SK-N-SH (cell line): ENCODE measurements at regions not wholly inside any gene's neighbourhood (a gene's known extent, or its start where the extent isn't known, plus 50 kb on each side); places are given as distances from the start of the nearest gene placed in this dataset.

Experiments used
- CTCF ChIP-seq: fragments of 200-600 bp; sonication (generic); IDR thresholded peaks from 2 replicates; pipeline ENCODE4 v1.6.1; 2017; ENCODE audit warnings: antibody characterized with exemption, mild to moderate bottlenecking, moderate library complexity
- ELF1 ChIP-seq: IDR thresholded peaks from 2 replicates; pipeline ENCODE4 v1.4.0; 2012
- EZH2phosphoT487 ChIP-seq: fragments of 200-600 bp; sonication (generic); IDR thresholded peaks from 2 replicates; pipeline ENCODE4 v1.6.1; 2017; ENCODE audit warnings: low read depth, mixed run types, mild to moderate bottlenecking, antibody characterized with exemption, moderate library complexity, borderline replicate concordance
- FOXJ3 ChIP-seq: sonication (generic); formaldehyde crosslinking; IDR thresholded peaks from 2 replicates; pipeline ENCODE4 v1.5.1; 2020; ENCODE audit warnings: mild to moderate bottlenecking, missing genetic modification reagents
- GATA2 ChIP-seq: sonication (generic); formaldehyde crosslinking; IDR thresholded peaks from 2 replicates; pipeline ENCODE4 v1.5.0; 2020; ENCODE audit warnings: mild to moderate bottlenecking, missing genetic modification reagents
- NRF1 ChIP-seq: IDR thresholded peaks from 2 replicates; pipeline ENCODE4 v1.6.1; 2012; ENCODE audit warnings: low read depth, mild to moderate bottlenecking, low read length
- PBX3 ChIP-seq: IDR thresholded peaks from 2 replicates; pipeline ENCODE4; 2012
- POLR2AphosphoS5 ChIP-seq: IDR thresholded peaks from 2 replicates; pipeline ENCODE4 v1.6.1; 2012; ENCODE audit warnings: low read depth, low read length
- RAD21 ChIP-seq: IDR thresholded peaks from 2 replicates; pipeline ENCODE4 v1.6.1; 2012; ENCODE audit warnings: mild to moderate bottlenecking, low read length
- REST ChIP-seq: IDR thresholded peaks from 2 replicates; pipeline ENCODE4 v1.6.1; 2012; ENCODE audit warnings: mild to moderate bottlenecking, low read depth, low read length, moderate library complexity
- TF ChIP-seq, protein P1 (sequence below): fragments of 150-350 bp; IDR thresholded peaks from 2 replicates; pipeline ENCODE4 v1.6.1; 2017; ENCODE audit warnings: antibody characterized with exemption, low read length, low read depth, borderline replicate concordance
- TF ChIP-seq, protein P2 (sequence below): IDR thresholded peaks from 2 replicates; pipeline ENCODE4 v1.4.0; 2012; ENCODE audit warnings: low read depth, borderline replicate concordance

DNA sequence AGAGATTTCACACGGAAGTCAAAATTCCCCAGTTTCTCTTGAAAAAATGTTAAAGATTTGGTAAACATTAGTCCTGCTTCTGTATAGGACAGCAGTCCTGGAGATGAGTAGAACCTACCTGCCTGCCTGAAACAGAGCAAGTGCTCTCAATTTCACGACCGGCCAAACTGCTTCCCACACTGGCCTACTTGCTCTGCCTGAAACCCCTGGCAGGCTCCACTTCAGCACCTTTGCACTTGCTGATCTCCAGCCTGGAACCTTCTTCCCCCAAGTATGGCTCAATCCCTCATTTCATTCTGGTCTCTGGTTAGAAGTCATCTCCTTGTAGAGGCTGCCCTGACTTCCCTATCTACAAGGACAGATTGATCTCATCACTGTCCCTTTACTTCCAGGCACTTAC is 271.4 kb downstream of the DLEU7 start:
- no peak for TF ChIP-seq CTCF
- no peak for TF ChIP-seq NRF1
- TF ChIP-seq REST, result no peak
- TF ChIP-seq RAD21, result no peak
- TF ChIP-seq PBX3, result no peak
- TF ChIP-seq, protein P1, sequence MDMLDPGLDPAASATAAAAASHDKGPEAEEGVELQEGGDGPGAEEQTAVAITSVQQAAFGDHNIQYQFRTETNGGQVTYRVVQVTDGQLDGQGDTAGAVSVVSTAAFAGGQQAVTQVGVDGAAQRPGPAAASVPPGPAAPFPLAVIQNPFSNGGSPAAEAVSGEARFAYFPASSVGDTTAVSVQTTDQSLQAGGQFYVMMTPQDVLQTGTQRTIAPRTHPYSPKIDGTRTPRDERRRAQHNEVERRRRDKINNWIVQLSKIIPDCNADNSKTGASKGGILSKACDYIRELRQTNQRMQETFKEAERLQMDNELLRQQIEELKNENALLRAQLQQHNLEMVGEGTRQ, result no peak
- no peak for TF ChIP-seq EZH2phosphoT487
- TF ChIP-seq GATA2, result no peak
- TF ChIP-seq POLR2AphosphoS5, result no peak
- TF ChIP-seq ELF1, result no peak
- TF ChIP-seq, protein P2, sequence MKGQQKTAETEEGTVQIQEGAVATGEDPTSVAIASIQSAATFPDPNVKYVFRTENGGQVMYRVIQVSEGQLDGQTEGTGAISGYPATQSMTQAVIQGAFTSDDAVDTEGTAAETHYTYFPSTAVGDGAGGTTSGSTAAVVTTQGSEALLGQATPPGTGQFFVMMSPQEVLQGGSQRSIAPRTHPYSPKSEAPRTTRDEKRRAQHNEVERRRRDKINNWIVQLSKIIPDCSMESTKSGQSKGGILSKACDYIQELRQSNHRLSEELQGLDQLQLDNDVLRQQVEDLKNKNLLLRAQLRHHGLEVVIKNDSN, result no peak
- no peak for TF ChIP-seq FOXJ3
